Stimulated activated CD4-positive, alpha-beta T cell treated with anti-CD3 and anti-CD28 coated beads, TNF-alpha, amount 100 ng/mL, for 24 hours (primary cell): ENCODE measurements at regions not wholly inside any gene's neighbourhood (a gene's known extent, or its start where the extent isn't known, plus 50 kb on each side); places are given as distances from the start of the nearest gene placed in this dataset.

Experiments used
- DNase-seq, 3 experiments: peaks; one replicate each; pipeline ENCODE4 v3.0.0-alpha.2; 2020; ENCODE audit warnings: low read depth in 3 of 3

GRCh38 chr4:181982856-181983255 is 260.3 kb upstream of the TENM3 start:
- DNase-seq = no peak

GRCh38 chr4:181987392-181987791 is 255.8 kb upstream of the TENM3 start:
- no peak for DNase-seq

- DNase-seq = no peak
Measured at GRCh38 chr4:181989071-181989470, 254.1 kb upstream of the TENM3 start.

- DNase-seq = no peak
Measured at GRCh38 chr4:181991369-181992108, 251.7 kb upstream of the TENM3 start.

- DNase-seq = no peak
Measured at GRCh38 chr4:181998398-181999295, 244.6 kb upstream of the TENM3 start.

- no peak for DNase-seq
Measured at GRCh38 chr4:182000077-182000476, 243.1 kb upstream of the TENM3 start.

GRCh38 chr4:182010876-182011275 is 232.3 kb upstream of the TENM3 start:
- no peak for DNase-seq

GRCh38 chr4:182014164-182014563 is 229.0 kb upstream of the TENM3 start:
- no peak for DNase-seq

GRCh38 chr4:182015014-182015413 is 228.2 kb upstream of the TENM3 start:
- DNase-seq = no peak

- DNase-seq = no peak
Measured at GRCh38 chr4:182015893-182016292, 227.3 kb upstream of the TENM3 start.

- DNase-seq = no peak
Measured at GRCh38 chr4:182017038-182017437, 226.2 kb upstream of the TENM3 start.

GRCh38 chr4:182018691-182019090 is 224.5 kb upstream of the TENM3 start:
- no peak for DNase-seq

GRCh38 chr4:182019148-182019652 is 224.0 kb upstream of the TENM3 start:
- DNase-seq = no peak

GRCh38 chr4:182022909-182023308 is 220.3 kb upstream of the TENM3 start:
- no peak for DNase-seq

- no peak for DNase-seq
Measured at GRCh38 chr4:182023469-182023868, 219.7 kb upstream of the TENM3 start.

GRCh38 chr4:182042945-182043344 is 200.3 kb upstream of the TENM3 start:
- no peak for DNase-seq

GRCh38 chr4:182048871-182049270 is 194.3 kb upstream of the TENM3 start:
- DNase-seq = no peak

- no peak for DNase-seq
Measured at GRCh38 chr4:182056866-182057265, 186.3 kb upstream of the TENM3 start.

GRCh38 chr4:182062458-182062857 is 180.7 kb upstream of the TENM3 start:
- DNase-seq = no peak

- DNase-seq = no peak
Measured at GRCh38 chr4:182062936-182063335, 180.3 kb upstream of the TENM3 start.

- DNase-seq = no peak
Measured at GRCh38 chr4:182063651-182064050, 179.6 kb upstream of the TENM3 start.

- no peak for DNase-seq
Measured at GRCh38 chr4:182065255-182065654, 177.9 kb upstream of the TENM3 start.

- no peak for DNase-seq
Measured at GRCh38 chr4:182066037-182066436, 177.2 kb upstream of the TENM3 start.
